ENCODE measurements at regions not wholly inside any gene's neighbourhood (a gene's known extent, or its start where the extent isn't known, plus 50 kb on each side); places are given as distances from the start of the nearest gene placed in this dataset.
"Not testable (repeated sequence)": the region's sequence is repeated elsewhere in the genome, so short reads cannot be mapped to it uniquely, and the experiment has no call there.

- Histone ChIP-seq H3K36me3 (ENCODE audit: low read depth) (no peaks in the 10 kb centered on the region), H3K4me3 (ENCODE audit: severe bottlenecking) (no peak overlapping the region), H3K27me3 (ENCODE audit: insufficient read depth, poor library complexity, severe bottlenecking) (no peaks in the 10 kb centered on the region), H3K27ac (ENCODE audit: poor library complexity, severe bottlenecking) (no peak overlapping the region), H3K4me1 (ENCODE audit: insufficient read depth, poor library complexity, severe bottlenecking) (no peaks in the 10 kb centered on the region), H3K9me3 (ENCODE audit: severe bottlenecking) (no peaks in the 10 kb centered on the region)
- TF ChIP-seq CTCF (IDR thresholded peaks at IDR 0.05; ENCODE audit: poor library complexity, severe bottlenecking): no peak
- ATAC-seq (ENCODE audit: low read depth) (no peak), DNase-seq (ENCODE audit: low spot score) (no peak)
Observed at GRCh38 chrX:146994163-146994562, 179.6 kb upstream of the CXorf51A start.

- Histone ChIP-seq H3K36me3 (ENCODE audit: low read depth) (no peaks in the 10 kb centered on the region), H3K27me3 (ENCODE audit: insufficient read depth, poor library complexity, severe bottlenecking) (no peaks in the 10 kb centered on the region), H3K27ac (ENCODE audit: poor library complexity, severe bottlenecking) (no peak overlapping the region), H3K9me3 (ENCODE audit: severe bottlenecking) (no peaks in the 10 kb centered on the region), H3K4me1 (ENCODE audit: insufficient read depth, poor library complexity, severe bottlenecking) (no peaks in the 10 kb centered on the region), H3K4me3 (ENCODE audit: severe bottlenecking) (no peak overlapping the region)
- DNase-seq (ENCODE audit: low spot score) (no peak), ATAC-seq (ENCODE audit: low read depth) (no peak)
- TF ChIP-seq CTCF (IDR thresholded peaks at IDR 0.05; ENCODE audit: poor library complexity, severe bottlenecking): no peak
Observed at GRCh38 chrX:146973283-146973682, 158.7 kb upstream of the CXorf51A start.

GRCh38 chrX:146967306-146967705 lies 152.8 kb upstream of the CXorf51A start:
- Histone ChIP-seq H3K27ac (ENCODE audit: poor library complexity, severe bottlenecking) (no peak overlapping the region), H3K27me3 (ENCODE audit: insufficient read depth, poor library complexity, severe bottlenecking) (no peaks in the 10 kb centered on the region), H3K9me3 (ENCODE audit: severe bottlenecking) (no peaks in the 10 kb centered on the region), H3K4me1 (ENCODE audit: insufficient read depth, poor library complexity, severe bottlenecking) (no peaks in the 10 kb centered on the region), H3K4me3 (ENCODE audit: severe bottlenecking) (no peak overlapping the region), H3K36me3 (ENCODE audit: low read depth) (no peaks in the 10 kb centered on the region)
- no peak for TF ChIP-seq CTCF (IDR thresholded peaks at IDR 0.05; ENCODE audit: poor library complexity, severe bottlenecking)
- DNase-seq (ENCODE audit: low spot score): no peak
- no peak for ATAC-seq (ENCODE audit: low read depth)

- H3K36me3 ChIP-seq (ENCODE audit: low read depth): no peaks in the 10 kb centered on the region
- H3K4me3 ChIP-seq (ENCODE audit: severe bottlenecking): no peak overlapping the region
- no peak for DNase-seq (ENCODE audit: low spot score)
- ATAC-seq (ENCODE audit: low read depth): no peak
- H3K4me1 ChIP-seq (ENCODE audit: insufficient read depth, poor library complexity, severe bottlenecking): no peaks in the 10 kb centered on the region
- H3K9me3 ChIP-seq (ENCODE audit: severe bottlenecking): no peaks in the 10 kb centered on the region
- no peak overlapping the region for H3K27ac ChIP-seq (ENCODE audit: poor library complexity, severe bottlenecking)
- H3K27me3 ChIP-seq (ENCODE audit: insufficient read depth, poor library complexity, severe bottlenecking): no peaks in the 10 kb centered on the region
- no peak for TF ChIP-seq CTCF (IDR thresholded peaks at IDR 0.05; ENCODE audit: poor library complexity, severe bottlenecking)
Observed at GRCh38 chrX:146956760-146957159, 142.2 kb upstream of the CXorf51A start.

- no peaks in the 10 kb centered on the region for H3K27me3 ChIP-seq (ENCODE audit: insufficient read depth, poor library complexity, severe bottlenecking)
- no peak overlapping the region for H3K4me3 ChIP-seq (ENCODE audit: severe bottlenecking)
- DNase-seq (ENCODE audit: low spot score) (no peak), ATAC-seq (ENCODE audit: low read depth) (no peak)
- no peaks in the 10 kb centered on the region for H3K9me3 ChIP-seq (ENCODE audit: severe bottlenecking)
- no peaks in the 10 kb centered on the region for H3K36me3 ChIP-seq (ENCODE audit: low read depth)
- H3K4me1 ChIP-seq (ENCODE audit: insufficient read depth, poor library complexity, severe bottlenecking): no peaks in the 10 kb centered on the region
- no peak for TF ChIP-seq CTCF (IDR thresholded peaks at IDR 0.05; ENCODE audit: poor library complexity, severe bottlenecking)
- no peak overlapping the region for H3K27ac ChIP-seq (ENCODE audit: poor library complexity, severe bottlenecking)
Observed at GRCh38 chrX:146934256-146934655, 119.7 kb upstream of the CXorf51A start.

GRCh38 chrX:146932997-146933396 lies 118.5 kb upstream of the CXorf51A start:
- not testable (repeated sequence) for ATAC-seq (ENCODE audit: low read depth); H3K27me3 ChIP-seq (ENCODE audit: insufficient read depth, poor library complexity, severe bottlenecking); H3K27ac ChIP-seq (ENCODE audit: poor library complexity, severe bottlenecking); H3K4me3 ChIP-seq (ENCODE audit: severe bottlenecking); H3K4me1 ChIP-seq (ENCODE audit: insufficient read depth, poor library complexity, severe bottlenecking); H3K36me3 ChIP-seq (ENCODE audit: low read depth); H3K9me3 ChIP-seq (ENCODE audit: severe bottlenecking); DNase-seq (ENCODE audit: low spot score)

All from RWPE2 (cell line).